ENCODE measurements at regions not wholly inside any gene's neighbourhood (a gene's known extent, or its start where the extent isn't known, plus 50 kb on each side); places are given as distances from the start of the nearest gene placed in this dataset.
"Not testable (repeated sequence)": the region's sequence is repeated elsewhere in the genome, so short reads cannot be mapped to it uniquely, and the experiment has no call there.

DNA sequence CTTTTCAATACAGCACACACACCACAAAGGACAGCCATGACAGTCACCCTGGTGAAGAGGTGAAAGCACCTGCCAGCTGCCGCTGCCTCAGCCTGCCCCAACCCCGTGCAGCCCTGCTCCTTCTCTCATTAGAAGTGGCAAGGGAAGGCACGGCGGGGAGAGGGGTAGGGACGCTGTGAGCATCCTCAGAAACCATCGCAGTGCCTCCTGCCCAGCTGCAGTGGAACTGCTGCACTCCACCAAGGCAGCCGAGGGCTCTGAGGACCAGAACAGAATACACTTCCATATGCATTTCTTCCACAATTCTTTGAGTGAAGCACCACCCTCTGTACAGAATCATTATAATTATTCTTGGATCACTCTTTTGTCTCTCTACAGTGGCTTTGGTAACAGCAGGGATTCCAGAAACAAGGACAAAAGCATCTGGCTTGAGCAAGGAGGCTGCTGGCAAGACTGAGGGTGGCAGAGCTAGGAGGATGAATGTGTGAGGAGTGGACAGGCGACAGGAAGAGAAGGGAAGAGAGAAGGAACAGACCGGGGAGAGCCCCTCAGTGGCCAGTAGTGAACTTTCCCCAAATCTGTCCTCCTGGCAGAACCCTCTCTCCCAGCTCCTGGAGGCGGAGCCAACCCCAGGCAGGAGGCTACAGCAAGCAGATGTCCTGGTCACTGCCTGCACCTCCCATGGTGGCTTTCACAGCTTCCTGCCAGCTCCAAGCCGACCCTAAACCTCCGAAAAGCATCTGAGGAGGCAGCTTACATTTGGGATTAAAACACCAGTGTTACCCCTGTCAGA is 73.2 kb downstream of the MTNR1A start:
- DNase-seq = no peak

DNA sequence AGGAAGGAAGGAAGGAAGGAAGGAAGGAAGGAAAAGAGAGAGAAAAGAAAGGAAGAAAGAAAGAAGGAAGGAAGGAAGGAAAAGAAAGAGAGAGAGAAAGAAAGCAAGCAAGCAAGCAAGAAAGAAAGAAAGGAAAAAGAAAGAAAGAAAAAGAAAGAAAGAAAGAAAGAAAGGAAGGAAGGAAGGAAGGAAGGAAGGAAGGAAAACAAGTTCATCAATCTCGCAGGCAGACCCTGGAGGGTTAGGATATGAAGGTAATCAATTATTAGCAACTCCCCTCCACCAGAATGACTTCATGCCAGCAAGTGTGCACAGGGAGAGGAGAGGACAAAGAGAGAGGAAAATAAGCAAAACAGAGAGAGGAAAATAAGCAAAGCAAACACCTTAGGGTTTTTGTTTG is 80.2 kb downstream of the MTNR1A start:
- DNase-seq = no peak

DNA sequence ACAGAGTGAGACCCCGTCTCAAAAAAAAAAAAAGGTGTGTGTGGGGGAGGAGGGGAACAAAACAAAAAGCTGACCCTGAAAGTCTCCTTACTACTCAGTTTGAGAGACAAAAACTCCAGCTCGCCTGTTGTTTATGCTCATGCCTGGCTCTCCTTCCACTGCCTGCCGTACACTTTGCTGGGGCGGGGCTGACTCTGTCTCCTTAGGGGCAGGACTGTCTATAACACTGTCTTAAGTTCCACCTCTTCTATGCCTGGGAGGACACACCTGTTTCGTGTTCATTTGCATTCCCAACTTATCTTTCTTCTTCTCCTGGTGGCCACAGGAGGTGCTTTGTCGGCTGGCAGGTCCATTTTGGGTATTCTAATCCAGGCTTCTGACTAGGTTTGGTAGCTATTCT is 81.4 kb downstream of the MTNR1A start:
- no peak for DNase-seq

DNA sequence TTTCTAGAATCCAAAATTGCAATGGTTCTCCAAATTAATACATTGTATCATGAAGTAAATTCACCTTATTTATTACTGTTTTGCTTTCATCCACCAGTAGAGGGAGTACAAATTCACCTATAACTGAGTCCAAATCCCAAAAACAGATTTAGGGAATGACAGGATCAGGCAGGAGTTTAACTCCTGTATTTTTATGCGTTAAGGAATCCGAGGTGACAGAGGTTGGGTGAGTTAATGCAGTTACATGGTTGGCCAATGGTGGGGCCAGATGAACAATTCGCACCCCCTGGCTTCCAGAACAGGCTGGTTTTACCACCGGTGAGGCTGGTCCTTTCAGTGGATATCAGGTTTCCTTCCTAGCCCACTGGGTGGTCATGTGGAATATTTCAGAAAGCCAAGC is 82.4 kb downstream of the MTNR1A start:
- no peak for DNase-seq

DNA sequence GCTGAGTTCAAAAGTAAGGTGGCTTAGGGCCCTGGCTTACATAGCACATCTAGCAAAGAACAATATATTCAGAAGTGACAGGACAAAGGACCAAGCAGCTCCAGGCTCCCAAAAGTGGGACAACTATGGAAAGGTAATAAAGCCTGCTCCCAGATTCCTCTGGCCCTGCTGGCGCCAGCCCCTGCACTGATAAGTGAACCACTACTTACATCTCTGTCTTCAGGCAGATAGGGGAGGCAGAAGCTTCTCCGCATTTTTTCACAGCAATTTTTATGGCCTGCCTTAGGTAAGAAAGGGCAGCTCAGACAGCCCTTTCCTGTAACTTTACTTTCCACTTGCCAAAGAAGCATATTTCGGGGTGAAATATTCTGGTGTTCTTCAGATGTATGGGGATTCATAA is 83.9 kb downstream of the MTNR1A start:
- DNase-seq = no peak

DNA sequence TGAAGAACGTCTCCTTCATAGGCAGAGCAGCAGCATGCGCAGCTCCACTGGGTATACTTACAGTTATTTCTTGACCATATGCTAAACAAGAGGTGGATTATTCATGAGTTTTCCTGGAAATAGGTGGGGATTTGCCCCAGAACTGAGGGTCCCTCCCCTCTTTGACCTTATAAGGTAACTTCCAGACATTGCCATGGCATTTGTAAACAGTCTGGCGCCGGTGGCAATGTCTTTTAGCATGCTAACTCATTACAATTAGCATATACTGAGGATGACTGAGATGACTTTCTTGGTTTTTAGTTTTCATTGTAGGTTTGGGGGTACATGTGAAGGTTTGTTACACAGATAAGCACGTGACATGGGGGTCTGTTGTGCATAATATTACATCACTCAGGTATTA is 97.3 kb downstream of the MTNR1A start:
- DNase-seq = no peak

DNA sequence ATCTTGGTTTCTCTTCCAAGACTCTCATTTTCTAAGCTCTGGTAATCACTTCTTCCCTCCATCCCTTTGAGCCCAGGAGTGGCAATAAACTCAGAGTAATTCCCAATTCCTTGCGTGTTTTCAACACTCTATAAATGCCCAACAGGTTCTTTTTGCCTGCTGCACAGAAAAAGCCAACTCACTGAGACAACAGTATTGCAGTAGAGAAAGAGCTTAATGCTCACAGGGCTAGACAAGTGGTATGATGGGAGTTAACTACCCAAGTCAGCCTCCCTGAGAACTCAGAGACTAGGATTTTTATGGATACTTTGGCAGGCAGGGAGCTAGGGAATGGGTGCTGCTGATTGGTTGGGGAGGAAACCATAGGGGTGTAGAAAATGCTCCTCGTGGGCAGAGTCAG is 103.4 kb downstream of the MTNR1A start:
- DNase-seq = no peak

DNA sequence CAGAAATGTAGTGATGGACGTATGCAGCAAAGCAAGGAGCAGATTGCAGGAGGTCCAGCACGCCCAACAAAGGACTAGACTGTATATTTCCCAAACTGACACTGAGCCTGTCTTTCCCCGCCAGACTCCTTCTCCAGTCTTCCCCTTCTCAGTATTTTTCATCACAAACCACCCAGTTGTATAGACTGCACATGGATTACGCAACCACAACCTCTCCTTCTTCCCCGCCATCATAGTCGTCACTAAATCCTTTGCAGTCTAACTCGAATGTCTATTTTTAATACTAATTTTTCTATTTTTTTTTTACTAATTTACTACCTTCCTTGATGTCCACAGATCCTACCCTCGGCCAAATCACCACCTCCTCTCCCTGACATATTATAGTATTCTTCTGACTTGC is 105.4 kb downstream of the MTNR1A start:
- no peak for DNase-seq

DNA sequence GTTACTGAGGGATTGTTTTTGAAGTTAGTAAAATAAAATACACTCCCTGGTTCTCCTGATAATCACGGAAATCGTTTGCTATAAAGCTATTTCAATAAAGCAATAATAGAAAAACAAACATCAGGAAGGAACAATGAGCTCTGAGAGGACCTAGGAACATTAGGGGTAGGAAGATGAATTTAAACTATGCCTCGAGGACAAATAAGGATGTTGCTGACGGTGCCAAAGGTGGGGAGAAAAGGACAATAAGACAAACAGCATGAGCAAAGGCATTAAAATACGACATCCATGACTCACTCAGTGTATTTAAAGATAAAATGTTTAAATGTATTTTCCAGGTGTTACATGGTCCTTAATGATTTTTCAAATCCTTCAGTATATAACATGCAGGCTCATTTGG is 110.3 kb downstream of the MTNR1A start:
- no peak for DNase-seq

DNA sequence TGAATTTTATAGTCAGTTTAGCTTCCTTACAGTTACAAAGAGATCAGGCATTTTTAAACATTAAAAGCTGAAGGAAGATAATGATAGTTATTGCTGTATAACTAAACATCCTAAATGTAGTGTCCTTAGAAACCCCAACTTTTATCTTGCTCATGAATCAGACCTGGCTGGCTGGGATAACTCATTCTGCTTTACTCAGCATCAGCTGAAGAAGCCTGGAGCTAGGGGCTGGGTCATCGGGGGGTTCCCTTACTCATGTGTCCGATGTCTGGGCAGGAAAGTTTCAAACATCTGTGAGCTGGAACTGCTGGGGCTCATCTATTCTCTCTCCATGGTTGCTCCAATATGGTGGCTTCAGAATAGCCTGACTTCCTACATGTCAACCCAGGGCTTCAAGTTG is 113.9 kb downstream of the MTNR1A start:
- no peak for DNase-seq

DNA sequence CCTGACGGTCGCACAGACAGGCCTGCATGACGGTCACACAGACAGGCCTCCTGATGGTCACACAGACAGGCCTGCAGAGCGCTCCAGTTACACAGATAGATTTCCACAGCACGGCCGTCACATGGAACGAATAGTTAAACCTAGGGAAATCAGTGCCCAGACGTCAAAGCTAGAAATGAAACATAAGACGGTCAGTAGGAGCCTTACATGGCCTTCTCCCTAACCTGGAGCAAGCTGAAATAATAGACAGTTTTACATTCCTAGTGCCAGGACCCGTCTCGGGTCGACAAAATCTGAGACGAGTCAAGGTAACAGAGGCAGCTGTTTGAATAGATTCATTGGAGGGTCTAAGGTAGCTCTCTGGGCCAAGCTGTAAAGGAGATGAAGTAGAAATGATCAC is 126.9 kb downstream of the MTNR1A start:
- DNase-seq = no peak

DNA sequence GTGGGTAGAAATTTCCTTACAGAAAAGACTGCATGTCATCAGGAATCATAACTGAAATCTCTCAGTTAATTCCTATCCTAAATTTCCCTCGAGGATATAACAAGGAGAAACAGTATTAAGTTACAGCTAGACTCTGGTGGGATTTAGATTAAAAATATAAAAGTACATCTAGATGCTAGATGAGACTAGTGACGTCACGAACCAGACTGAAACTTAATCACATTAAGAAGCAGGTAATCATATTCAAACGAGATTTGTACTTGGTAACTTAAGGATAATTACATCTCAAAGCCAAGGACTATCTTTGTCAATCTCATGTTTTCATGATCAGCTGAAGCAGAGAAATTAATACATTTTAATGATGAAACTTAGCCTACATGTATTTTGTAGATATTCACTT is 130.6 kb downstream of the MTNR1A start:
- DNase-seq = no peak

DNA sequence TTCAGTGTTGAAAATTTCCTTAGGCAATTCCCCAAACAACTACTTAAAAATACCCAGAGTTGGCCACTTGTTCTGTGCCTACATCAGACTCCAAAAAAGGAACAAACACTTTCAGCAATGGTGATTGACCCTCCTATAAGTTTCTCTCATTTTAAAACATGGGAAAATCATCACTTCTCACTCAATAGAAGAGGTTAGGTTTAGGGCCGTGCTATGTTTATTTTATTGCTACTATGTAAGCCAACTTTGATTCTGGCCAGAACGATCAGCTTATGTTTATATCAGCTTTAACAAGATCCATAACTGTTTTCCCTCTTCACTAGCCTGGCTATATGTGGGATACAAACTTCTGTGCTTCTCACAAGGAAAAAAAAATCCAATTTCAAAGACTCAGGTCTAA is 133.1 kb downstream of the MTNR1A start:
- no peak for DNase-seq

DNA sequence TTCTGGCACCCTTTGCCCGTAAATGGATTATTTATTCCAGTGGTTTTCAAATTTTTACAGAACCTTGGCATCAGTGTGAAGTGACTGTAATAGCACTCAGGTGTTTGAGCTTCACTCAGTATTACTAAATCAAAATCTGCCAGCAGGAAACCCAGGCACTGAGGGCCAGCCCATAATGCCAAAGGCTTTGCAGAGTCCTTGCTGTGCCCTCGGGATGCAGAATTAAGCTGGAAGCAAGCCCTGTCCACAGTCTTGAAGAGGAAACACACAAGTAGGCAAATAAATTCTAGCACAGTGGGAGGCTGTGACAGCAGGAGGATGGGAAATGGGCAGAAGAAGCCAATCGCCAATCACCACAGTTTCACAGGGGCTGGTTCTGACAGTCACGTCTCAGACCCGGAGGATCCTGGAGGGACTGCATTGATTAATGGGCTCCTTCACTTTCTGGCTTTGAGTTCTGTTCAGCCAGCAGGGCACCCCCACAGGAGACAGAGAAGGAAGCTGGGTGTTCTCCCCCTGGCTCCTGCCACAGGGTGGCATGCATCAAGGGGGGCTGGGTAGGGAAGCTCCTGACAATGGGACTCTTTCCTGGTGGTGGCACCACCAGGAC is 138.8 kb downstream of the MTNR1A start:
- DNase-seq = no peak

DNA sequence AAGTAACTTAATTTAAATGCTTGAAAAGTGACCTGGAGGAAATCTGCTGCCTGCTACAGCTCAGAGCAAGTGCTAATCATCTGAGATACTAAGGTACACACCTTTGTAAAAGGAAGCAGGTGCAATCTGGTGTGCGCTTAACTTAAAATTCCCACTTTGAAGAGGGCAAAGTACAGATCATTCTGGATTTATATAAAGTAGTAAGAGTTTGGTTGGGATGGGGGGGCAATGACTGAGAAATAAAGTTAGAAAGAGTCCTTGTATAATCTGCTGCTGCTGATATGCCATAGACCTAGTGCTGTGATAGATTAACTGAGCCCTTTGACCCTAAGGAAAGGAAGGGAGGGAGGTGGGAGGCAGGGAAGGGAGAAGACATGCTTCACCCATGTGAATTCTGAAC is 141.0 kb downstream of the MTNR1A start:
- no peak for DNase-seq

DNA sequence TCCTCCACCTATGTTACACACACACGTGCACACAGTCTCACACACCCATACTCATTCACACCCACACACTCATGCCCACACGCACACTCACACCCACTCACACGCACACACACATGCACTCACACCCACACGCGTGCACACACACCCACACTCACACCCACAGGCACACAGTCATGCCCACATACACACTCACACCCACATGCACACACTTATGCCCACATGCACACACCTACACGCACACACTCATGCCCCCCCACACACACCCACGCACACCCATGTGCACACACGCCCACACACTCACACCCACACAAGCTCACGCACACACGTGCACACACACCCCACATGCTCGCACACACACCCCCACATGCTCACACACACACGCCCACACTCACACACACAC is 140.0 kb downstream of the F11 start:
- DNase-seq = no peak

DNA sequence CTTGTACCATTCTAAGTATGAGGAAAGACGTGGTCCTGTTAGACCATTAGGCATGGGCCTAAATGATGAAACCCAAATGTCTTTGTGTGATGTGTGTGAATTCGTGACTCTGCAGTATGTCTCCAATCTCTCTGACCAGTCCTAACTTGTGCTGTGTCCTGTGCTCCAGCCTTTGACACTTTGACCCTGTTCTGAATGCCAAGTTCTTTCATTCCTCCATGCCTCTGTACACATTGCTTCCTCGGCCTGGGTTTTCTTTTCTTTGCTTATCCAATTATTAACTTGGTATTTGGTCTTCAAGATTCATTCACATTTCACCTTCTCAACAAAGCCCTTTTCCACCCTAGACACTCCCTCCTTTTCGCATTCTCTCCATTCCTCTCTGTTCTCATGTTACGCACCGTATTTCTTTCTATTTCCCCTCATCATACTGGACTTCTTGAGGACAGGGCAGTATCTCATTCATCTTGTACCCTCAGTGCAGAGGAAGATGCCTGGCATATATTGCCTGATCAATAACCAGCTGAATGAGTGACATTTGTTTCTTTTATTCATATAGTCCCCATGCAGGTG is 138.7 kb downstream of the F11 start:
- no peak for DNase-seq

DNA sequence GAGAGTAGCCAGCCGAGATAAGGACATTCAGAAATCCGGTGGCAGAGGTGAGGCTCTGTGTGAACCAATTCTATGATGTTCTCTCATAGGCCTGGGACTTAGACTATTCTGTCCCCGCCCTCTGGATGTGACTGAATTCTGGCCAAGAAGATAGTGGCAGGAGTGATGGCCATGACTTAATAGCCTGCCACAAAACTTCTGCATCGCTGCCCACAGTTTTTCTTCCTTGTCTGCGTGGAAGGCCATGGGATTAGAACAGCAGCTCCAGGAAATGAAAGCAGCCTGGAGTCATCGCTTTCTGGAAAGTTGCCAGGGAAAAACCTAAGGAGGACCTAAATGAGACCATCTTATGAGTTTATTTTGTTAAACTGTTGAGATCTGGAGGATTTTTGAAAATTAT is 134.7 kb downstream of the F11 start:
- DNase-seq = no peak

DNA sequence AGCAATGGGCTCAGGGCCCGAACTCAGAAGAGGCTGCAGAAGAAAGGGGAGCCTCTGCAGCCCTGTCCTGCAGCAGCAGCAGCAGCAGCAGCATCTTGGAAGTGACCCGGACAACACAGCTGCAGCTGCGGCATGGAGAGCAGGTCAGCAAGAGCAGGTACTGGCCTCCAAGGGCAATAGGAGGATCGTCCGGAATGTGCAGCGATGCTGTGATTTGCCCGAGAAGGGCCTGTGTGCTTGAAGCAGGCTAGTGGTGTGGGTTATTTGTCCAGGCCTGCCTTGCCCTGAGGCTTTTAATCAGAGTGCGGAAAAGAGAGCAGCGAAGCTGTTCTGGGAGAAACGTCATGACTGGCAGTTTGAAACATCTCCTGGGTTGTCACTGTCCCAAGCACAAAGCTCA is 126.0 kb downstream of the F11 start:
- no peak for DNase-seq

DNA sequence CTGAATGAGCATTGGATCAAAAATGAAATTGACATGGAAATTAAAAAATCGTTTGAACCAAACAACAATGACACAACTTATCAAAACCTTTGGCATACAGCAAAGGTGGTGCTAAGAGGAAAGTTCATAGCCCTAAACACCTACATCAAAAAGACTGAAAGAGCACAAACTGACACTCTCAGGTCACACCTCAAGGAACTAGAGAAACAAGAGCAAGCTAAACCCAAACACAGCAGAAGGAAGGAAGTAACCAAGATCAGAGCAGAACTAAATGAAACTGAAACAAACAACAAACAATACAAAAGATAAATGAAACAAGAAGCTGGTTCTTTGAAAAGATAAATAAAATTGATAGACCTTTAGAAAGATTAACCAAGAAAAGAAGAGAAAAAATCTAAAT is 118.3 kb downstream of the F11 start:
- DNase-seq = peak; percentile 0

DNA sequence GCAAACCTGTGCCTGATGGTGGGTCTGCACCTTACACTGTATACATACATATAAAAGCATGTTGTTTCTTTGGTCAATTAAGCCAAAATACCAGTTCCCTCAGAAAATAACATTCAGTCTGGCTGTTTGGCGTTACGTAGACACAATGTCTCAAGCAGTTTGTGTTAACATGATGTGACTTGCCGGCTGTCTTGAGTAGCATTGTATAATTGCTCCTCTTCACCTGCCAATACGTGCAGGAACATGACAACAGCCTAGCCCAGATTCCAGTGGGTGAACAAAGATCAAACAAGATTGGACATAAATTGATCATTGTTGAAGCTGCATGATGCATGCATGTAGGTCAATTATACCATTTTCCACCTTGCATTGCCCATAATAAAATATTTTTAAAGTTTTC is 102.3 kb downstream of the F11 start:
- no peak for DNase-seq

DNA sequence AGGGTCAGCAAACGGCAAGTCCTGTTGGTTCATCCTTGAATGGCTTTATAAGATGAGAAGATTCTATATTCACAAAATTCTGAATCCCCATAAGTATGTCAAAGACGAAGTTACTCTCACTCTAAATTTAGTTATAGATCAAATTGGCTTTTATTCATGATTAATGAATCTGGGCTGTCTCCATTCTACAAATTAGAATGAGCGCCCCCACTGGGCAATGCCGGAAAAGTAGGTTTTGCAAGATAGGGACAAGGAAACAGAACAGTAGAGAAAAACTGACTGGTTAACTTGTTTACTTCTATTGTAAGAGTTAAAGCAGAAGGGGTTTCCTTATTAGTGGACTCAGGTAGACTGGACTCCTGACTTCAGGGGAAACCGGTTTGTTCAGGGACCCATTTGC is 100.3 kb downstream of the F11 start:
- DNase-seq = no peak

DNA sequence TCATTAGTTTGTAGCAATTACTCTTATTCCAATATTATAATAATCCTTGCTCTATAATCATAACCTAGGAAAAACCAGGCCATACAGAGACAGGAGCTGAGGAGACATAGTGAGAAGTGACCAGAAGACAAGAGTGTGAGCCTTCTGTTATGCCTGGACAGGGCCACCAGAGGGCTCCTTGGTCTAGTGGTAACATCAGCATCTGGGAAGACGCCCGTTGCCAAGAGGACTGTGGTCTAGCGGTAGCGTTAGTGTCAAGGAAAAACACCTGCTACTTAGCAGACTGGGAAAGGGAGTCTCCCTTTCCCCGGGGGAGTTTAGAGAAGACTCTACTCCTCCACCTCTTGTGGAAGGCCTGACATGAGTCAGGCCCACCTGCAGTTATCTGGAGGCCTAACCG is 97.0 kb downstream of the F11 start:
- DNase-seq = not testable (repeated sequence)

DNA sequence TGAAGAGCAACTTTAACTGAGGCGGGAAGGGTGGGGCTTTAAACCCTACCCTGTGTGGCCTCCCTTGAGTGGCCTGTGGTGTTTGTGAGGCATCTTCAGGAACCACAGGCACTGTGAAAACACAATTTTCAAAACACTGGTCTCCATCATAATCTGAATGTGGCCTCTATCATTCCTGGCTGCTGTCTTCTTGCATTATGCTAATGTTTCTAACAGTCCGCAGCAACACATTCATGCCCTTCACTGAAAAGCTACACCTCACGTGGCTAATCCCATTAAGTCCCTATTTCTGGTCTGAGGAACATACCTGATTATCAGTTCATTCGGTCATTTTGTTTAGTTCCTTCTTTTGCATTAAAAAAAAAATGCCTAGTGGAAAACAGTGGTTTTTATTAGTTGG is 94.6 kb downstream of the F11 start:
- no peak for DNase-seq

Data from CD4-positive, alpha-beta T cell treated with Interleukin-17A for 1 hour (primary cell).